ENCODE measurements at regions not wholly inside any gene's neighbourhood (a gene's known extent, or its start where the extent isn't known, plus 50 kb on each side); places are given as distances from the start of the nearest gene placed in this dataset.
A peak's percentile ranks its signal among the peaks of the same experiment; 100 is the strongest.

GRCh38 chr17:69967910-69968411, 107.1 kb upstream of the KCNJ16 start:
- no peak overlapping the region for H3K4me3 ChIP-seq (ENCODE audit: low read length)
- no peak for TF ChIP-seq CTCF (conservative IDR thresholded peaks at IDR 0.05; ENCODE audit: low read depth, low read length)
- no peak for DNase-seq (ENCODE audit: low read depth)

GRCh38 chr17:69969897-69970296, 105.1 kb upstream of the KCNJ16 start:
- TF ChIP-seq CTCF (conservative IDR thresholded peaks at IDR 0.05; ENCODE audit: low read depth, low read length), result no peak
- DNase-seq (ENCODE audit: low read depth), result no peak
- H3K4me3 ChIP-seq (ENCODE audit: low read length), result no peak overlapping the region

- no peak for DNase-seq (ENCODE audit: low read depth)
- TF ChIP-seq CTCF (conservative IDR thresholded peaks at IDR 0.05; ENCODE audit: low read depth, low read length), result no peak
- H3K4me3 ChIP-seq (ENCODE audit: low read length), result no peak overlapping the region
Measured at GRCh38 chr17:69972251-69972650, 102.8 kb upstream of the KCNJ16 start.

- DNase-seq (ENCODE audit: low read depth), result no peak
- TF ChIP-seq CTCF (conservative IDR thresholded peaks at IDR 0.05; ENCODE audit: low read depth, low read length), result no peak
- H3K4me3 ChIP-seq (ENCODE audit: low read length), result no peak overlapping the region
Measured at GRCh38 chr17:69975808-69976207, 99.2 kb upstream of the KCNJ16 start.

GRCh38 chr17:69978056-69978646, 96.9 kb upstream of the KCNJ16 start:
- DNase-seq (ENCODE audit: low read depth), result peak; percentile 73
- TF ChIP-seq CTCF (conservative IDR thresholded peaks at IDR 0.05; ENCODE audit: low read depth, low read length), result no peak
- H3K4me3 ChIP-seq (ENCODE audit: low read length), result no peak overlapping the region

GRCh38 chr17:69981441-69981840, 93.6 kb upstream of the KCNJ16 start:
- H3K4me3 ChIP-seq (ENCODE audit: low read length), result no peak overlapping the region
- TF ChIP-seq CTCF (conservative IDR thresholded peaks at IDR 0.05; ENCODE audit: low read depth, low read length), result no peak
- DNase-seq (ENCODE audit: low read depth), result no peak

GRCh38 chr17:69995476-69995875, 79.5 kb upstream of the KCNJ16 start:
- DNase-seq (ENCODE audit: low read depth), result no peak
- no peak overlapping the region for H3K4me3 ChIP-seq (ENCODE audit: low read length)
- TF ChIP-seq CTCF (conservative IDR thresholded peaks at IDR 0.05; ENCODE audit: low read depth, low read length), result no peak

All from retinal pigment epithelial cell (primary cell).